ENCODE measurements at regions not wholly inside any gene's neighbourhood (a gene's known extent, or its start where the extent isn't known, plus 50 kb on each side); places are given as distances from the start of the nearest gene placed in this dataset.

DNA sequence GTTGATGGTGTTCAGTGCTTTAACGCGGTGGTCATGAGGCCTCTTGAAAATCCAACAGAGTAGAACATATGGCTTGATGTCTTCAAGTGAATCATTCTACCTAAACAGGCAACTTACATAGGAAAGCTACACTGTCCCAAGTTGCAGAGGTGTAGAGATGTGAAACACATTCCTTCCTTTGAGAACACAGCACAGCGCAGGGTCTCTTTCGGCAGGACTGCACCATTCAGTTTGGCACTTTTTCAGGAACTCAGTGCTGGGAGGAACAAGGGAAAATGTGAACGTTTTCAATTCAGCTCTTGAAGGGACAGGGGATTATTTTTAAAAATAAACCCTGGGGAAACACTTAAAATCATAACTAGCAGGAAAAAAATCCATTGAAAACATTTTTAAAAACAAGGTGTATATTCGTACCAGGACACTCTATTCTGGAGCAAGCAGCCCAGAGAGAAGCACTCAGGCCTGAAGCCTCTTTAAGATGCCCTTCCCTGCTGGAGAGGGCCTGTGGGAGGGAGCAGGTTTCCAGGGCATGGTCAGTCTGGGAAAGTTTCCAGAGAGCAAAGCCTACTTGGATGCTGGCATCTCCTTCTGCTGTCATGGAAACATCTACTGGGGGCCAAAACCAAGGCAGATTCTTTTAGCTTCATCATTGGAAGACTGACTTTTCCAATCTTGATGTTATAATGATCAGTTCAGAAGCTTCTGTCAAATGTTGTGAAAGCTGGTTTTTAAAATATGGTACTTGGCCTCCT is 60.4 kb upstream of the NPVF start:
- H3K4me1 Mint-ChIP-seq (ENCODE audit: low read depth), result peaks cover 15% of the 10 kb centered on the region
- H3K9me3 Mint-ChIP-seq (ENCODE audit: low read depth), result no peaks in the 10 kb centered on the region
- H3K4me3 Mint-ChIP-seq (ENCODE audit: low read depth), result no peak overlapping the region

GRCh38 chr7:25289518-25289917 is 61.2 kb upstream of the NPVF start:
- H3K27ac Mint-ChIP-seq, result no peak overlapping the region
- H3K36me3 Mint-ChIP-seq (ENCODE audit: insufficient read depth), result no peaks in the 10 kb centered on the region
- no peak overlapping the region for H3K4me3 Mint-ChIP-seq (ENCODE audit: low read depth)
- peaks cover 15% of the 10 kb centered on the region for H3K4me1 Mint-ChIP-seq (ENCODE audit: low read depth)
- H3K9me3 Mint-ChIP-seq (ENCODE audit: low read depth), result no peaks in the 10 kb centered on the region
- DNase-seq (ENCODE audit: low spot score, unreplicated experiment), result no peak
- no peaks in the 10 kb centered on the region for H3K27me3 Mint-ChIP-seq
- TF ChIP-seq, protein P1, sequence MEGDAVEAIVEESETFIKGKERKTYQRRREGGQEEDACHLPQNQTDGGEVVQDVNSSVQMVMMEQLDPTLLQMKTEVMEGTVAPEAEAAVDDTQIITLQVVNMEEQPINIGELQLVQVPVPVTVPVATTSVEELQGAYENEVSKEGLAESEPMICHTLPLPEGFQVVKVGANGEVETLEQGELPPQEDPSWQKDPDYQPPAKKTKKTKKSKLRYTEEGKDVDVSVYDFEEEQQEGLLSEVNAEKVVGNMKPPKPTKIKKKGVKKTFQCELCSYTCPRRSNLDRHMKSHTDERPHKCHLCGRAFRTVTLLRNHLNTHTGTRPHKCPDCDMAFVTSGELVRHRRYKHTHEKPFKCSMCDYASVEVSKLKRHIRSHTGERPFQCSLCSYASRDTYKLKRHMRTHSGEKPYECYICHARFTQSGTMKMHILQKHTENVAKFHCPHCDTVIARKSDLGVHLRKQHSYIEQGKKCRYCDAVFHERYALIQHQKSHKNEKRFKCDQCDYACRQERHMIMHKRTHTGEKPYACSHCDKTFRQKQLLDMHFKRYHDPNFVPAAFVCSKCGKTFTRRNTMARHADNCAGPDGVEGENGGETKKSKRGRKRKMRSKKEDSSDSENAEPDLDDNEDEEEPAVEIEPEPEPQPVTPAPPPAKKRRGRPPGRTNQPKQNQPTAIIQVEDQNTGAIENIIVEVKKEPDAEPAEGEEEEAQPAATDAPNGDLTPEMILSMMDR (IDR thresholded peaks at IDR 0.05; ENCODE audit: unreplicated experiment), result no peak

More for the DNA sequence above, 60.4 kb upstream of the NPVF start:
- Mint-ChIP-seq H3K27ac (no peak overlapping the region), H3K27me3 (no peaks in the 10 kb centered on the region), H3K36me3 (ENCODE audit: insufficient read depth) (no peaks in the 10 kb centered on the region)
- DNase-seq (ENCODE audit: low spot score, unreplicated experiment), result no peak
- TF ChIP-seq, protein P1 (IDR thresholded peaks at IDR 0.05; ENCODE audit: unreplicated experiment), result no peak

DNA sequence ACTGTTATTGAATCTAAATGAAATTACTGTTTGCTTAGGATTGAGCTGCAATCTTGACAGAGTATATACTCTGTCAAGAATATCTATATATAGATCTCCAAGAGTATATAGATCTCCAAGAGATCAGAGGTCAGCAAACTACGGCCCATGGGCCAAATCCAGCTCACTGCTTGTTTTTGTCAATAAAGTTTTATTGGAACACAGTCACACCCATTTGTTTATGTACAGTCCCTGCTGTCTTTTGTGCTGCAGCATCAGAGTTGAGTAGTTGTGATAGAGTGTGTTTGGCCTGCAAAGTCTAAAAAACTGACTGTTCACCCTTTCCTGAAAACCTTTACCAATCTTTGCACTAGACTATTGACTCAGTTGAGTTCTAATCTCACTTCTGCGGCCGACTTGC is 66.3 kb upstream of the NPVF start:
- Mint-ChIP-seq H3K9me3 (ENCODE audit: low read depth) (no peaks in the 10 kb centered on the region), H3K4me3 (ENCODE audit: low read depth) (no peak overlapping the region), H3K36me3 (ENCODE audit: insufficient read depth) (no peaks in the 10 kb centered on the region), H3K27ac (no peak overlapping the region), H3K27me3 (peaks cover 4% of the 10 kb centered on the region), H3K4me1 (ENCODE audit: low read depth) (peaks cover 4% of the 10 kb centered on the region)
- TF ChIP-seq, protein P1 (IDR thresholded peaks at IDR 0.05; ENCODE audit: unreplicated experiment), result no peak
- DNase-seq (ENCODE audit: low spot score, unreplicated experiment), result no peak

DNA sequence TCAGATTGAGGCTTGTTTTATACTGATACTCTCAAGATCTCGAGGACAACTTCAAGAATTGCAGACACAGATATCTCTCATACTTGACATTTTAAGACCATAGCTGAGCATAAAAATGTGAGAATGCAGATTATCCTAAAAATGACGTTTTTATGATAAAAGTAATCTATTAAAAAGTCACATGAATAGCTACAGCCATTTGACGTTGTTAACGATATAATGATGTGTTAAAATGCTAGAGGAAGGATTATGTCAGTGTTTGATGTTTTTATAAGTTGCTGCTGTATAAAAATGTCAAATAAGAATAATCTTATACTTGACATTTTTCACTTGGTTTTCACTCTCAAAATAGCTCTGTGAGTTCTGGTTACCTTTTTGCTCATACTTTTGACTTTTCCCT is 67.1 kb upstream of the NPVF start:
- Mint-ChIP-seq H3K36me3 (ENCODE audit: insufficient read depth) (no peaks in the 10 kb centered on the region), H3K4me1 (ENCODE audit: low read depth) (peaks cover 4% of the 10 kb centered on the region), H3K27me3 (peaks cover 4% of the 10 kb centered on the region), H3K27ac (no peak overlapping the region), H3K9me3 (ENCODE audit: low read depth) (no peaks in the 10 kb centered on the region), H3K4me3 (ENCODE audit: low read depth) (no peak overlapping the region)
- TF ChIP-seq, protein P1 (IDR thresholded peaks at IDR 0.05; ENCODE audit: unreplicated experiment), result no peak
- DNase-seq (ENCODE audit: low spot score, unreplicated experiment), result no peak

DNA sequence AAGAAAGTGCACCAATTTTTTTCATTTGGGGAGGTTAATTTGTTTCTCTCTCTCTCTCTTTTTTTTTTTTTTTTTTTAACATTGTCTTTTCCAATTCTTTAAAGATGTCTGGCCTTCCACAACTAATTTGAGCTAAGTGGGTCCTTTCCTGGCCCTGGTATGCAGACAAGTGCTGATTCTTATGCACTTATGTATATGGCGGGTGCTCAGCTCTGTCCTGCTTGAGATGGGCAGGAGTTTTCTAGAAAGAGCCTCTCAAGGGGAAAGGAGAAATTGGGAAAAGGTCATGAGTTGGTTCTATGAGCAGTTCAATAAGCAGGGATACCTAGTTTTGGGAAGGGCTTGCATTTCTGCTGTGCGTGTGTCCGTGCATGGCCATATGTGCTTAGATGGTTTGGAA is 67.8 kb upstream of the NPVF start:
- DNase-seq (ENCODE audit: low spot score, unreplicated experiment), result no peak
- Mint-ChIP-seq H3K36me3 (ENCODE audit: insufficient read depth) (no peaks in the 10 kb centered on the region), H3K27ac (no peak overlapping the region), H3K4me3 (ENCODE audit: low read depth) (no peak overlapping the region), H3K9me3 (ENCODE audit: low read depth) (no peaks in the 10 kb centered on the region), H3K4me1 (ENCODE audit: low read depth) (peaks cover 4% of the 10 kb centered on the region), H3K27me3 (peaks cover 4% of the 10 kb centered on the region)
- TF ChIP-seq, protein P1 (IDR thresholded peaks at IDR 0.05; ENCODE audit: unreplicated experiment), result no peak

Measured in progenitor cell of endocrine pancreas (in vitro differentiated cells).